Activated CD8-positive, alpha-beta T cell treated with anti-CD3 and anti-CD28 coated beads, Interleukin-2, amount 10 ng/mL, durations not matched to agents 7 days and 5 days (primary cell): ENCODE measurements at regions not wholly inside any gene's neighbourhood (a gene's known extent, or its start where the extent isn't known, plus 50 kb on each side); places are given as distances from the start of the nearest gene placed in this dataset.

Experiments
- ATAC-seq: fragments of 150-1000 bp; cut with Tn5 transposase; one replicate; pipeline ENCODE4 v1.10.0; 2021; ENCODE audit warnings: moderate library complexity
- CTCF ChIA-PET: fragments of 350-600 bp; sonication (Branson Sonifier 250); formaldehyde crosslinking; loops from one replicate; lab custom pipeline; 2021; ENCODE audit warnings: antibody characterized with exemption; lab: Charles Lee
- POLR2A ChIA-PET: fragments of 350-600 bp; sonication (Branson Sonifier 250); formaldehyde crosslinking; loops from one replicate; lab custom pipeline; 2021; ENCODE audit warnings: antibody characterized with exemption; lab: Charles Lee
- DNase-seq: peaks from one replicate; pipeline ENCODE4 v3.0.0-alpha.2; 2020
- H3K27ac Mint-ChIP-seq: one replicate; pipeline ENCODE4 v1.8.0; 2021; ENCODE audit warnings: mild to moderate bottlenecking, mixed read lengths
- H3K27me3 Mint-ChIP-seq: one replicate; pipeline ENCODE4 v1.8.0; 2021; ENCODE audit warnings: low read depth, mixed read lengths
- H3K36me3 Mint-ChIP-seq: one replicate; pipeline ENCODE4 v1.8.0; 2021; ENCODE audit warnings: low read depth, mixed read lengths
- H3K4me1 Mint-ChIP-seq: one replicate; pipeline ENCODE4 v1.8.0; 2021; ENCODE audit warnings: low read depth, mixed read lengths
- H3K4me3 Mint-ChIP-seq: one replicate; pipeline ENCODE4 v1.8.0; 2021; ENCODE audit warnings: mild to moderate bottlenecking, mixed read lengths
- H3K9me3 Mint-ChIP-seq: one replicate; pipeline ENCODE4 v1.8.0; 2022; ENCODE audit warnings: mixed read lengths; ENCODE audit not compliant: insufficient read depth

DNA sequence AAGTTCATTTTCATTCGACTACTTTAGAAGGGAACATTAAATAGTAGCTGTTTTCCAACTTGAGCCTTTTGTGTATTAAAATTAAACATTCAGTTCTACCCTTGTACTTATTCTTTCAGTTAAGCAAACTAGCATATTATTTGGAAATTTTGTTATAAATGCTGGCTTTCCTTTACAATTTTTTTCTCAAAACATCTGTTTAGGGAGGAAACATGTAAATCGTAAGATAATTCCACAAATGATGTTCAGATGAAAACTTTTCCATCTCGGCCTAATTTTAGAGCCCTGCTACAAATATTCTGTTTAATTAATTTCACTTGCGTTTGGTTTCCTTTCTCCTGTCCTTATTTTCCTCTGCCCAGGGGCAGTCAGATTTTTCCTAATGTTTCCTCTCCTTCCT is 476.2 kb upstream of the RGMA start:
- Mint-ChIP-seq H3K4me3 (no peak overlapping the region), H3K36me3 (no peaks in the 10 kb centered on the region), H3K27ac (no peak overlapping the region), H3K4me1 (no peaks in the 10 kb centered on the region), H3K27me3 (no peaks in the 10 kb centered on the region), H3K9me3 (no peaks in the 10 kb centered on the region)
- ChIA-PET POLR2A (no interaction called here), CTCF (no interaction called here)
- ATAC-seq (no peak), DNase-seq (no peak)

DNA sequence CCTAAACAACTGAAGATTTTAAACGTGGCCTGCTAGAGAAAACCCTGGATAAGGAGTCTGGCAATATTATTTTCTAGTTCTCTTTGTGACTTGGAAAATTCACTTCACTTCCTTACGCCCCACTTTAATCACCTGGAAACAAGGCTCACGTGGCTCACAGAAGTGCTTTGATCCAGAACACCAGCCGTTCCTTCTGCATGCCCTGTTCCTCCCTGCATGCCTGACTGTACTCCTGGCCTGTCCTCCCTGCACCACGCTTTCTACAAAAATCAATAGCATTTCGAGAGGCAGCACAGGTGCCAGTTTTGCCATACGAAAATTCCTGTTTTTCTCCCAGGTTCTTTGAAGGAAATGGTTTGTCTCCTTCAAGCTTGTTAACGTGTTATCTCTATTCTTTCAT is 474.2 kb upstream of the RGMA start:
- Mint-ChIP-seq H3K27ac (no peak overlapping the region), H3K36me3 (no peaks in the 10 kb centered on the region), H3K27me3 (no peaks in the 10 kb centered on the region), H3K4me1 (no peaks in the 10 kb centered on the region), H3K9me3 (no peaks in the 10 kb centered on the region), H3K4me3 (no peak overlapping the region)
- no peak for ATAC-seq
- CTCF ChIA-PET, result no interaction called here
- no peak for DNase-seq
- POLR2A ChIA-PET, result no interaction called here

DNA sequence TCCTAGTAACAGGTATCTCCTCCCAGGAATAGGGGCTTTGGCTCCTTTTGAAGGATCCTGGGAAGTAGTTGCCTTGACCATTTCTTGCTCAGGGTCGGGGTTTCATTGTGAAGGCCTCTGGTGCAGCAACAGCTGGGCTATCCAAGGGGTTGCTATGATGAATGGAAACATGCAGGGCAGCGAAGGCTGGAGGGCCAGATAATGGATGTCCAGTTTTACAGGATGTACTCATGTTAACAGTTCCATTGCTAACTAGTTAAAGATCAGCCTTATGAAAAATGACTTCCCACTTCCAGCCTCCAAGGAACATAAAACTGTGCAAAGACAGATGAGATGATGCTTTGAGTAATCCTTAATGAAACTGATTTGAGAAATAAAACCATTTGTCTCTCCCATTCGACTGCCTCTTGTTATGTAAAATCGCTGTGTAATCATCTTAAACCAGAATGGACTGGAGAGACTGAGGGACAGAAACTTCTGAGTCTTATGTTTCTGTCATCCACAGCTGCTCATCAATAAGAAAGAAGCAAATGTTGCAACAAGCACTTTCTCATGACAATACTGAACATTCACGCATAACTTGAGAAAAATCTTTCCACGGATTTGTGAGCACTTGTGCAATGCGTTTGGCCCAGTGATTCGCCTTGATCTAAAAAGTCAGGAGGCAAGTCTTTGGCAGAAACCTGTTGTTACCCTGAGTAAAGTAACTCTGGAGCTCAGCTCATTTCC is 473.5 kb upstream of the RGMA start:
- CTCF ChIA-PET, result no interaction called here
- POLR2A ChIA-PET, result no interaction called here
- DNase-seq, result no peak

DNA sequence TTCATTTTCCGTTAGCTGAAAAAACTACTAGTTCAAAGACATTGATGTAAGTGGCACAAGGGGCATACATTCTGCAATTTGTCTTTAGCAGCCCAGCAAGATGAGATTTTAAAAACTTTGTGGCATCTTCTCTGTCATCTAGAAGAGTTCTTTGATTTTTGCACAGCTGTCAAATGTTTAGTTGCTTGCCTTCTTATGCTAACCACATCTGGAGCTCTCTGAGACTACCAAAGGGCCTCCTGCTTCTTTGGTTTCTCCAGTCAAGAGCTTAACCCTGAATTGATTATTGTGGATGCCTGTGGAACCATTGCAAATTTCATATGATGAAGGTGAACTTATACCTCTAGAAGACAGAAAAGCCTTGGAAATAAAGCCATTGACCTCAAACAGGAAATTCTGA is 468.7 kb upstream of the RGMA start:
- CTCF ChIA-PET, result no interaction called here
- DNase-seq, result no peak
- no peaks in the 10 kb centered on the region for H3K36me3 Mint-ChIP-seq
- no peaks in the 10 kb centered on the region for H3K4me1 Mint-ChIP-seq
- POLR2A ChIA-PET, result no interaction called here
- no peak overlapping the region for H3K27ac Mint-ChIP-seq
- H3K9me3 Mint-ChIP-seq, result no peaks in the 10 kb centered on the region
- H3K4me3 Mint-ChIP-seq, result no peak overlapping the region
- ATAC-seq, result no peak
- H3K27me3 Mint-ChIP-seq, result no peaks in the 10 kb centered on the region

More for the DNA sequence above, 473.5 kb upstream of the RGMA start:
- Mint-ChIP-seq H3K27ac (no peak overlapping the region), H3K4me1 (no peaks in the 10 kb centered on the region), H3K27me3 (no peaks in the 10 kb centered on the region), H3K9me3 (no peaks in the 10 kb centered on the region), H3K4me3 (no peak overlapping the region), H3K36me3 (no peaks in the 10 kb centered on the region)
- ATAC-seq, result no peak

DNA sequence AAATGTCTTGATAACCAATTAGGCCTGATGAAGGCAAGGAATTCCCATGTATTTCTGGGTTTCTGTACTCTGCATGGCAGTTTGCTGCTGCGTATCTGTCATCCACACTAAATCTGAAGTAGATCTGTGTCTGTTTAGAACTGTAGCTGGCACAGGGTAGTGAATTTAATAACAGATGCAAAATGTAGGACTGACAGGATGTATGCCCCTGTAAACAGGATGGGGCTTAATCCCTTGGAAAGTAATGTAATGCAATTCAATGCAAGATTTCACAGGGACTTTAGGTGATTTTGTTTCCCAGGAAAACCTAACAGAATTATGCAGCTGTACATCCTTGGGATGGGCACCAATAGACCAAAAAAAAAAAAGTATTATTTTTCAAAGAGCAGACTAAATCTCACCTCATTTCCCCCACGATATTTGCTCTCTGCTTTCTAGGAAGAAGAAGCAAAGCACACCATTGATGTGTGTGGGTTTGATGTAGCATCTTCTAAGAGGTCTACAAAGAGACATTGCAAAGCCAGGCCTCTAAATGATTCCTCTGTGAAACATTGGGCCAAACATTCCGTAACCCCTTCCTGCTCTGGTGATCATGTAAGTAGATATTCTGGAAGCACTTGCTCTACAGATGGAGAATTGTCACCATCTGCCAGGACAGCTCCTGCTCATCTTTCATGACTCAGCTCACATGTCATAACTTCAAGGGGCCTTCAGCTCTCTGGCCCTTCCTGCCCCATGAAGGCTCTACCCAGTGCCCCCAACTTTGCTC is 464.3 kb upstream of the RGMA start:
- CTCF ChIA-PET, result no interaction called here
- no peak for ATAC-seq

DNA sequence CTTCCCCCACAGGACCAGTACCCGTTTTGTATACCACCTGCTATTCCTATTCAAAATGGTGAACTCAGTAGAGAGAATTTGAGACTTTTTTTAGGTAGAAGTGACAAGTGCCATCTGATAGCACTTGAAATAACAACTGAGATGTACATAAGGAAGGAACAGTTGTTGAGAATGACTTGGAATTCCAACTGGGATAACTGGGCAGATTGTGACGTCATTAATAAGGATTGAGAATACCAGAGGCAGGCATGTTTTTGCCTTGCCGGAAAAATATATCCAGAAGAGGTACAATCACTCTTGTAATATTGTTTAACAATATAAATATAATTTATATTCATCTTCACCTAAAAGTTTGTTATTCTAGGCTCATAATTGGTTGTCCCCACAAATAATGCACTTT is 454.1 kb upstream of the RGMA start:
- no peaks in the 10 kb centered on the region for H3K36me3 Mint-ChIP-seq
- ATAC-seq (no peak), DNase-seq (no peak)
- no peaks in the 10 kb centered on the region for H3K27me3 Mint-ChIP-seq
- ChIA-PET CTCF (no interaction called here), POLR2A (no interaction called here)
- H3K9me3 Mint-ChIP-seq, result no peaks in the 10 kb centered on the region
- no peaks in the 10 kb centered on the region for H3K4me1 Mint-ChIP-seq
- H3K4me3 Mint-ChIP-seq, result no peak overlapping the region
- no peak overlapping the region for H3K27ac Mint-ChIP-seq

More for the DNA sequence above, 464.3 kb upstream of the RGMA start:
- no peak overlapping the region for H3K27ac Mint-ChIP-seq
- POLR2A ChIA-PET, result no interaction called here
- no peaks in the 10 kb centered on the region for H3K27me3 Mint-ChIP-seq
- H3K4me3 Mint-ChIP-seq, result no peak overlapping the region
- no peaks in the 10 kb centered on the region for H3K9me3 Mint-ChIP-seq
- no peaks in the 10 kb centered on the region for H3K4me1 Mint-ChIP-seq
- no peak for DNase-seq
- no peaks in the 10 kb centered on the region for H3K36me3 Mint-ChIP-seq

DNA sequence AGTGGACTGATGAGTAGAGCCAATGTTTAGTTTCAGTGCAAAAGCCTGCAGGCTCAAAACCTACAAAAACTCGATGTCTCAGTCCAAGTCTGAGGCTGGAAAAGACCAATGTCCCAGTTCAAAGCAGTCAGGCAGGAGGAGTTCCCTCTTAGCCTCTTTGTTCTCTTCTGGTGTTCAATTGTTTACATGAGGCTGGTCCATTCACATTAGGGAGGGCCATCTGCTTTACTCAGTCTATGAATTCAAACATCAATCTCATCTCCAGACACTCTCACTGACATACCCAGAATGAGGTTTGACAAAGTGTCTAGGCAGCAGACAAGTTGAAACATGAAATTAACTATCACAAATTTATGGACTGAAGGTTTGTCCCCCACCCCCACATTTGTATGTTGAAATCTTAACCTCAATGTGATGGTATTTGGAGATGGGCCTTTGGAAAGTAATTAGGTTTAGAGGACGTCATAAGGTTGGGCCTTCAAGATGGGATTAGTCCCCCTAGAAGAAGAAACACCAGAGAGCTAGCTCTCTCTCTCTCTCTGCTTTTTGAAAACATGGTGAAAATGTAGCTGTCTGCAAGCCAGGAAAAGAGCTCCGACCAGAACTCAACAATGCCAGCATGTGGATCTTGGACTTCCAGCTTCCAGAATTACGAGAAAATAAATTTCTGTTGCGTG is 438.5 kb upstream of the RGMA start:
- no peak for ATAC-seq
- DNase-seq, result no peak
- Mint-ChIP-seq H3K4me1 (no peaks in the 10 kb centered on the region), H3K27me3 (no peaks in the 10 kb centered on the region), H3K27ac (no peak overlapping the region), H3K4me3 (no peak overlapping the region), H3K9me3 (no peaks in the 10 kb centered on the region), H3K36me3 (no peaks in the 10 kb centered on the region)
- ChIA-PET CTCF (no interaction called here), POLR2A (no interaction called here)

DNA sequence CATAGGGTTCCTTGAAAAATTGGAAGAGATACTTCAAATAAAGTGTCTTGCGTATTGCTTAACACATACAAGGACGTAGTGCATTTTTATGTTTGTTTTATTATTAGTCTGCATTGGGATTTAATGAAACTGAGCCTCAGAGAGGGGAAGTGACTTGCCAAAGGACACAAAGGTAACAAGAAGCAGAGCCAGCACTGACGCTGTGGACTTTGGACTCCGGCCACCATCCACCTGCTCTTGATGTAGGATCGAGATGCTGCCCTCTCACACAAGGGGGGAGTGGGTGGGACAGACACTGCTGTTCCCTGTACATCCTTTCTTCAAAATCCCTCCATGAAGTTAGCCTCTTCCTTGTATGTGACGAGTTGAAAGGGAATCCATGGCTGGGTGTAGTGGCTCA is 435.4 kb upstream of the RGMA start:
- ChIA-PET CTCF (no interaction called here), POLR2A (no interaction called here)
- H3K36me3 Mint-ChIP-seq, result no peaks in the 10 kb centered on the region
- no peak overlapping the region for H3K4me3 Mint-ChIP-seq
- H3K9me3 Mint-ChIP-seq, result no peaks in the 10 kb centered on the region
- no peak overlapping the region for H3K27ac Mint-ChIP-seq
- no peaks in the 10 kb centered on the region for H3K27me3 Mint-ChIP-seq
- no peaks in the 10 kb centered on the region for H3K4me1 Mint-ChIP-seq
- DNase-seq (no peak), ATAC-seq (no peak)

DNA sequence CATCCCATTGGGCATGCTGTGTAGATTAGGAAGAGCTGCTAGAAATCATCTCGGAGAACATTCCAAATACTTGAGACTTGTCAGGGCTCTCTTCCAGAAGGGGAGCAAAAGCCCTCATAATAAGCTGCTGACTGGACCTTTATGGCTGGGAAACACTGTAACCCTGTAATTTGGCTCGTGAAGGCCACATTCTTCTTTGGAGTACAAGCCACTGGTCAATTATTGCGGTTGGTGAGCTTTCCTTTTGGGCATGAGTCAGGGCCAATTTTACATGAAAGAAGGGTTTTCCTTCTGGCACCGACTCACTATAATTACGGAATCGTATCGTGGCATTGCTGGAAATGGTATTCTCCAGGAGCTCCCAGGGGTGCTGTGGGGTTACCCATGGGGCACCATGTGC is 434.5 kb upstream of the RGMA start:
- CTCF ChIA-PET, result no interaction called here
- POLR2A ChIA-PET, result no interaction called here
- no peak for DNase-seq

DNA sequence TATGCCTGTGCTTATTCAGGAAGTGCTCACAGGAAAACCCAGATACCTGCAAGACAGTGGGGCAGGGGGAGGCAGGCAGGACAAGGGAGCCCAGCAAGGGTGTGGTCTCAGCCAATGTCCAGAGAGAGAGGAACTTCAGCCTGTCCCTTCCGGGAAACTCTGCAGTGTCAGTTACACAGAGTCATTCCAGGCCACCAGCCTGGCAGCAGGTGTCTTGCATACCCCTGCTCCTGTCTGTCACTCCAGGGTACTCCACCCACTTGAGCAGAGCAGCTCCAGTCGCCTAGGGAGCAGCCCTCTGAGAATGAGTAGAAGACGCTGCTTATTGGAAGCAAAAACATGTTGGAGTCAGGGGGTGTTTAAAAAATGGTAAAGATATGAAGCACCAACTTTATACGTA is 431.2 kb upstream of the RGMA start:
- Mint-ChIP-seq H3K4me3 (no peak overlapping the region), H3K36me3 (no peaks in the 10 kb centered on the region), H3K9me3 (no peaks in the 10 kb centered on the region), H3K27ac (no peak overlapping the region), H3K4me1 (no peaks in the 10 kb centered on the region), H3K27me3 (no peaks in the 10 kb centered on the region)
- ATAC-seq, result no peak
- DNase-seq, result no peak
- ChIA-PET CTCF (no interaction called here), POLR2A (no interaction called here)

More for the DNA sequence above, 434.5 kb upstream of the RGMA start:
- no peak overlapping the region for H3K4me3 Mint-ChIP-seq
- H3K36me3 Mint-ChIP-seq, result no peaks in the 10 kb centered on the region
- ATAC-seq, result no peak
- no peaks in the 10 kb centered on the region for H3K9me3 Mint-ChIP-seq
- H3K27ac Mint-ChIP-seq, result no peak overlapping the region
- no peaks in the 10 kb centered on the region for H3K4me1 Mint-ChIP-seq
- H3K27me3 Mint-ChIP-seq, result no peaks in the 10 kb centered on the region

DNA sequence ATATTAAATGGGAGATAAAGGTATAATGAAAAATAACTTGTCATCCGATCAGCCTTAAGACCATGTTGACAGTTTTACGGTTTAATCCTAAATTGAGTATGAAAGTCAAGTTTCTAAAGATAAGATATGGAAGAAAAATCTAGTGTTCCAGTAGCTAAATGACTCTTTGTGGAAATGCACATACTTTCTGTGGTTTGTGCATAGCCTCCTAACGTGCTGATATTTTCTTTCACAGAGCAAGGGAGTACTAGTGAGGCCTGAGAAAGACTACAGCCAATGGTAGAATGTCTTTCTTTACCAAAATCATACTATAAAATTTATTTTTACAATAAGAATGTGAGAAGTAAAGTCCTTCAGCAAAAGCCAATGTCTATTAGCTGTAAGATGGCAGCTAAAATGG is 430.6 kb upstream of the RGMA start:
- Mint-ChIP-seq H3K27ac (no peak overlapping the region), H3K4me3 (no peak overlapping the region), H3K27me3 (no peaks in the 10 kb centered on the region), H3K9me3 (no peaks in the 10 kb centered on the region), H3K36me3 (no peaks in the 10 kb centered on the region), H3K4me1 (no peaks in the 10 kb centered on the region)
- ChIA-PET POLR2A (no interaction called here), CTCF (no interaction called here)
- DNase-seq, result no peak
- ATAC-seq, result no peak

DNA sequence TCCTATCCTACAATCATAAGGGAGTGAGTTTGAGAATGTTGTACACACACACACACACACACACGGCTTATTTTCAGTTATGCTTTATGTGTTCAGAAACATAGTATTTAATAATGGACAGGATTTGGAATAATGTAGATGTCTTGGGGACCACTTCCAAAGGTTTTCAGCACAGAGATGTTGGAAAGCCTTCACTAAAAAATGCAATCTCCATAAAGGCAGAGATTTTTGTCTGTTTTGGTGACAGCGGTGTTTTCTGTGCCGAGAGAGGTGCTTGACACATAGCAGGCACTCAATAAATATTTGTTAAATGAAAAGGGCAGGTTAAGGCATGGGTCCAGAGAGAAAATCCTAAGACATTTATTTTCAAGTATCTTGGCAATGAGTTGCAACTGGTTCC is 428.2 kb upstream of the RGMA start:
- H3K36me3 Mint-ChIP-seq, result no peaks in the 10 kb centered on the region
- H3K4me1 Mint-ChIP-seq, result no peaks in the 10 kb centered on the region
- ChIA-PET CTCF (no interaction called here), POLR2A (no interaction called here)
- H3K9me3 Mint-ChIP-seq, result no peaks in the 10 kb centered on the region
- no peak overlapping the region for H3K27ac Mint-ChIP-seq
- no peak overlapping the region for H3K4me3 Mint-ChIP-seq
- peaks cover 2% of the 10 kb centered on the region for H3K27me3 Mint-ChIP-seq
- DNase-seq (no peak), ATAC-seq (no peak)
